ENCODE measurements at regions not wholly inside any gene's neighbourhood (a gene's known extent, or its start where the extent isn't known, plus 50 kb on each side); places are given as distances from the start of the nearest gene placed in this dataset.

DNA sequence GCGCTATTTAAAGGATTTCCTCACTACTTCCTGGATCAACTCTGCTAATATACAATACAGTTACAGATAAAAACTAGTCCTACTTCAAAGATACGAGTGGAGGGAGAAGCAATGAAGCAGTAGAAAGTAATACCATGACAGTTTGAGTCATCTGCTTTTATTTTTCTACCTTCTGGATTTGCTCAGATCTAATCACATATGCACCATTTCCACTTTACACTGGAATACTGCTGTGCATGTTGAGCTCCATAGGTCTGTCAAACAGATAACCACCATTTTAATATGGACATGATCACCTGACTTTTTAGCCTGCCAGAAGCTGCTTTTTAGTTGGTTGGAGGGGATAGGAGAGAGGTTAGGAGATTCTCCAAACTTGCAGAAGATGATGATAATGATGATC is 92.5 kb downstream of the MMUT start:
- 35 to 54% (median 40%) methylated on average over 2 of the region's 2 CpGs for WGBS, 4 donors
- intact Hi-C loops (cut with DNase I), result no loop called here
- TF ChIP-seq, protein P1, sequence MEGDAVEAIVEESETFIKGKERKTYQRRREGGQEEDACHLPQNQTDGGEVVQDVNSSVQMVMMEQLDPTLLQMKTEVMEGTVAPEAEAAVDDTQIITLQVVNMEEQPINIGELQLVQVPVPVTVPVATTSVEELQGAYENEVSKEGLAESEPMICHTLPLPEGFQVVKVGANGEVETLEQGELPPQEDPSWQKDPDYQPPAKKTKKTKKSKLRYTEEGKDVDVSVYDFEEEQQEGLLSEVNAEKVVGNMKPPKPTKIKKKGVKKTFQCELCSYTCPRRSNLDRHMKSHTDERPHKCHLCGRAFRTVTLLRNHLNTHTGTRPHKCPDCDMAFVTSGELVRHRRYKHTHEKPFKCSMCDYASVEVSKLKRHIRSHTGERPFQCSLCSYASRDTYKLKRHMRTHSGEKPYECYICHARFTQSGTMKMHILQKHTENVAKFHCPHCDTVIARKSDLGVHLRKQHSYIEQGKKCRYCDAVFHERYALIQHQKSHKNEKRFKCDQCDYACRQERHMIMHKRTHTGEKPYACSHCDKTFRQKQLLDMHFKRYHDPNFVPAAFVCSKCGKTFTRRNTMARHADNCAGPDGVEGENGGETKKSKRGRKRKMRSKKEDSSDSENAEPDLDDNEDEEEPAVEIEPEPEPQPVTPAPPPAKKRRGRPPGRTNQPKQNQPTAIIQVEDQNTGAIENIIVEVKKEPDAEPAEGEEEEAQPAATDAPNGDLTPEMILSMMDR (IDR thresholded peaks at IDR 0.05), result no peak
- no peak for TF ChIP-seq POLR2A (IDR thresholded peaks at IDR 0.05)
- Histone ChIP-seq H3K4me3 (no peak overlapping the region), H3K27ac (no peak overlapping the region), H3K36me3 (no peaks in the 10 kb centered on the region), H3K9me3 (peaks cover 0 to 8% (median 0%) of the 10 kb centered on the region in 12 donors), H3K27me3 (no peaks in the 10 kb centered on the region), H3K4me1 (no peaks in the 10 kb centered on the region)
- DNase-seq (no peak), ATAC-seq (no peak)

DNA sequence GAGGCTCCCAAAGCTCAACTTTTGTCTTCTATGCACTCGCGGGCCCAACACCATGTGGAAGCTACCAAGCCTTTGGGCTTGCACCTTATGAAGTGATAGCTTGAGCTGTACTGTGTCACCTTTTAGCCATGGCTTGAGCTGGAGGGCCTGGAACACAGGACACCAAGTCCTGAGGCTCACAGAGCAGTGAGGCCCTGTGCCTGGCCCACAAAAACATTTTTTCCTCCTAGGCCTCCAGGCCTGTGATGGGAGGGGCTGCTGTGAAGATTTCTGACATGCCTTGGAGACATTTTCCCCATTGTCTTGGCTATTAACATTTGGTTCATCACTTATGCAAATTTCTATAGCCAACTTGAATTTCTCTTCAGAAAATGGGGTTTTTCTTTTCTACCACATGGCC is 96.5 kb downstream of the MMUT start:
- intact Hi-C loops (cut with DNase I), result no loop called here
- H3K4me1 ChIP-seq, result no peaks in the 10 kb centered on the region
- no peaks in the 10 kb centered on the region for H3K27me3 ChIP-seq
- no peak overlapping the region for H3K27ac ChIP-seq
- ATAC-seq, result no peak
- 82 to 100% (median 95%) methylated on average over 2 of the region's 2 CpGs for whole genome bisulfite sequencing, 4 donors
- DNase-seq, result no peak
- TF ChIP-seq POLR2A (IDR thresholded peaks at IDR 0.05), result no peak
- TF ChIP-seq, protein P1 (IDR thresholded peaks at IDR 0.05), result no peak
- no peak overlapping the region for H3K4me3 ChIP-seq
- H3K9me3 ChIP-seq, result peaks cover 0 to 8% (median 0%) of the 10 kb centered on the region in 12 donors
- no peaks in the 10 kb centered on the region for H3K36me3 ChIP-seq

DNA sequence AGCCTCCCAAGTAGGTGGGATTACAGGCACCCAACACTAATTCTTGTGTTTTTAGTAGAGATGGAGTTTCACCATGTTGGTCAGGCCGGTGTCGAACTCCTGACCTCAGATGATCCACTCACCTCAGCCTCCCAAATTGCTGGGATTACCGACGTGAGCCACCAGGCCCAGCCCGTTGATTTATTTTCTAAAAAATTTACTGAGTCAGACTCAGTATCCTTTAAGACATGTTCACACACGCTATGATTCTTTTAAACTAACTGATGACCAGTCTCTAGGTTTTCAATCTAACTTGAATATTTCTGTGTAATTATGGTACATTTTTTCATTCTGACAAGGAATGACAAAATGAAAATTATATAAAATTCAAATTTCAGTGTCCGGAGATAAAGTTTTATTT is 114.5 kb downstream of the MMUT start:
- H3K4me3 ChIP-seq, result no peak overlapping the region
- WGBS, 4 donors, result 87 to 94% (median 92%) methylated on average over 7 of the region's 7 CpGs
- no peaks in the 10 kb centered on the region for H3K4me1 ChIP-seq
- H3K9me3 ChIP-seq, result peaks cover 0 to 12% (median 0%) of the 10 kb centered on the region in 12 donors
- no peaks in the 10 kb centered on the region for H3K36me3 ChIP-seq
- no peak overlapping the region for H3K27ac ChIP-seq
- DNase-seq (no peak), ATAC-seq (no peak)
- H3K27me3 ChIP-seq, result no peaks in the 10 kb centered on the region
- intact Hi-C loops (cut with DNase I), result no loop called here
- TF ChIP-seq POLR2A (IDR thresholded peaks at IDR 0.05), result no peak
- TF ChIP-seq, protein P1 (IDR thresholded peaks at IDR 0.05), result no peak

DNA sequence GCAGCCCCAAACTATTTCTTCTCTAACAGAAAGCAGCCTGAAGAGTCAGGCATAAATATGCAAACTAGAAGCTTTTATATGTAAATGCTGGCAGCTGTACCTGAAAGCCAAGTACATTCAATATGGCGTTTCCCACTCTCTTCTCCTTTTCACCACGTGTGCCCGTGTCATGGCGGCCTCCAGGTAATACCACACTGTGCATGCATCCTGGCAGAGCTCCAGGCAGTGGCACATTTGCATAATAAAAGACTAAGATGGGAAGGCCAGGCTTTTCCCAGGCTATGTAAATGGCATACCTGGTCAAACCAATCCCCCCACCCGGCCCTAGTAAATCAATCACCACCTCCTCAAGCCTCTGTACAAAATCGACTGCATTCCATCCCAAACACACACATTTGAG is 120.6 kb downstream of the MMUT start:
- no peak for TF ChIP-seq POLR2A (IDR thresholded peaks at IDR 0.05)
- TF ChIP-seq, protein P1 (IDR thresholded peaks at IDR 0.05), result no peak
- Histone ChIP-seq H3K36me3 (no peaks in the 10 kb centered on the region), H3K4me1 (no peaks in the 10 kb centered on the region), H3K4me3 (no peak overlapping the region), H3K27ac (no peak overlapping the region), H3K9me3 (no peaks in the 10 kb centered on the region), H3K27me3 (no peaks in the 10 kb centered on the region)
- intact Hi-C loops (cut with DNase I), result no loop called here
- DNase-seq, result peak in 1 of 5 donors; percentile 31
- WGBS, 4 donors, result 67 to 79% (median 69%) methylated on average over 6 of the region's 6 CpGs
- no peak for ATAC-seq
